ENCODE measurements at regions not wholly inside any gene's neighbourhood (a gene's known extent, or its start where the extent isn't known, plus 50 kb on each side); places are given as distances from the start of the nearest gene placed in this dataset.

DNA sequence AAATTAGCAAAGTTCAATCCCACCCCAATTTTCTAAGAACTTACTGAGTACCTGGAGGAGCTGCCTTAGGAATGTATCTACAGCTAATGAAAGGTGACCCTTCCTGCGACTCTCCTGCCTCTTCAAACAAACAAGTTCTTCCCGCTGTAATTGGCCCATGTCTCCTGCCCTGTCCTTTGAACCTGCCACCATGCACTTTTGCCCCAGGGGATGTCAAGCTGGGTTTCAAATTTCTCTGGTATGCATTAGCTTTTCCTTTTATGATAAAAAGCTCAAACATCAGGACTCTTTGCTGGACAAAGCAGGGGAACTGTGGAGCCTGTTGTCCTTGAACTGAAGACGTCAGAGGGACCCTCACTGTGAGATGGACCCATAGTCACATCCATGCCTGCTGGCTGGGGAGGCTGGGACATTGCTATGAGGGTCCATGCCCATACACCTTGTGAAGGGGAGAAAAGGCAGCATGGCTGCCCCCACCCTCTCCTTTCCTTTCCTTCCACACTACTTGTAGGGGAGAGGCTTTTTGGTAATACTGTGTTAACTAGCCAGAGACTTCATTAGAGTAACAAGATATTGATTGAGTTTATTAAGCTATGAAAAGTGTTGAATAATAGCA, 210.7 kb upstream of the COPS8 start:
- H2AFZ ChIP-seq (ENCODE audit: insufficient read depth, low read length, poor library complexity) = no peak overlapping the region
- H2BK5ac ChIP-seq (ENCODE audit: low read depth, low read length, poor library complexity) = peak overlapping the region; percentile 80
- H2BK12ac ChIP-seq (ENCODE audit: low read length) = peak overlapping the region; percentile 74
- H3K4me3 ChIP-seq (ENCODE audit: low read depth, low read length) = no peak overlapping the region
- peak overlapping the region; percentile 40 for H2BK120ac ChIP-seq (ENCODE audit: insufficient read depth, low read length, poor library complexity)
- DNase-seq = peak; percentile 64 to 82
- peak overlapping the region; percentile 11 for H2AK5ac ChIP-seq (ENCODE audit: low read length)
- peak overlapping the region; percentile 74 for H4K91ac ChIP-seq (ENCODE audit: low read depth, low read length)
- no peaks in the 10 kb centered on the region for H3K9me3 ChIP-seq (ENCODE audit: insufficient read depth, low read depth, low read length)
- H3K14ac ChIP-seq (ENCODE audit: low read length) = peak overlapping the region; percentile 8
- H3K23ac ChIP-seq (ENCODE audit: low read length) = no peak overlapping the region
- no peak overlapping the region for H3K4ac ChIP-seq (ENCODE audit: low read depth, low read length)
- WGBS (ENCODE audit: extremely low coverage, insufficient coverage, insufficient read length) = no CpG with 5 or more reads among the region's 3 CpGs
- peak overlapping the region; percentile 68 for H3K27ac ChIP-seq (ENCODE audit: low read depth, low read length)
- no peaks in the 10 kb centered on the region for H3K36me3 ChIP-seq (ENCODE audit: control insufficient read depth in 1 of 2, insufficient read depth in 2 of 2, low read length in 2 of 2)
- peaks cover 25 to 27% of the 10 kb centered on the region in 2 experiments for H3K4me1 ChIP-seq (ENCODE audit: control insufficient read depth in 1 of 2, insufficient read depth in 2 of 2, low read length in 2 of 2)
- peak overlapping the region; percentile 31 for H4K8ac ChIP-seq (ENCODE audit: low read depth, low read length)
- H3K79me1 ChIP-seq (ENCODE audit: low read length) = peaks cover 26% of the 10 kb centered on the region
- H3K79me2 ChIP-seq (ENCODE audit: control insufficient read depth, insufficient read depth, low read length, poor library complexity) = no peaks in the 10 kb centered on the region
- H4K12ac ChIP-seq (ENCODE audit: low read depth, low read length) = no peak overlapping the region
- no peak overlapping the region for H3K9ac ChIP-seq (ENCODE audit: low read length)
- peak overlapping the region; percentile 12 for H3K18ac ChIP-seq (ENCODE audit: low read length)
- no peak overlapping the region for H3K4me2 ChIP-seq (ENCODE audit: low read length)
- no peaks in the 10 kb centered on the region for H3K27me3 ChIP-seq (ENCODE audit: insufficient read depth, low read length)

DNA sequence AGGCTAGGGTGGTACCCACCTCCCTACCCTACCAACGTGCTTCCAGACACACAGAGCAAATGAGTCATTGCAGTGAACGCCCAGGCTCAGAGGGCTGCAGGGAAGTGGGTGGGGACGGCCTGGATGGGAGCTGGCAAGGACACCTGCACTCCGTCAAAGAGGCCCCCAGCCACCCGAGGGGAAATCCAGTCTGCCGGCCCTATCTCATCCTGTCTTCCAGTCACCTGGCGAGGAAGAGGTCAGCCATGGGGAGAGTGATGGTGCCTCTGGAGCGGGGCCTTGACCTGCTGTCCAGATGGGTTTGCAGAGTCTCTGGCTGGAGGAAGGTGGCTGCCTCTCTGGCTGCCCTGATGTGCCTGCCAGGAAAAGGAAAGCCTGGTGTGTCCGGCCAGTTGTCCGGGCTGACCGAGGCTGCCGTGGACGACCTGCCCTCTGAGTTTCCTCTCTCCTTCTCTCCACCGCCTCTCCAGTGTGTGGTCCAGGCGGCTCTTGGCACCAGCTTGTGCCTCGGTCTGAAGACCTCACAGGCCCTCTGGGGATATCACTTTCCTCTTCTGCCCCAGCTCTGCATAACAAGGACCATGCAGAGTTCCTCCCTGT, 209.7 kb upstream of the COPS8 start:
- H3K79me2 ChIP-seq (ENCODE audit: control insufficient read depth, insufficient read depth, low read length, poor library complexity) = no peaks in the 10 kb centered on the region
- H4K12ac ChIP-seq (ENCODE audit: low read depth, low read length) = no peak overlapping the region
- H2AK5ac ChIP-seq (ENCODE audit: low read length) = peak overlapping the region; percentile 90
- no peaks in the 10 kb centered on the region for H3K27me3 ChIP-seq (ENCODE audit: insufficient read depth, low read length)
- peaks cover 0 to 2% of the 10 kb centered on the region in 2 experiments for H3K36me3 ChIP-seq (ENCODE audit: control insufficient read depth in 1 of 2, insufficient read depth in 2 of 2, low read length in 2 of 2)
- peak overlapping the region; percentile 15 for H3K18ac ChIP-seq (ENCODE audit: low read length)
- no peak overlapping the region for H3K9ac ChIP-seq (ENCODE audit: low read length)
- H2AFZ ChIP-seq (ENCODE audit: insufficient read depth, low read length, poor library complexity) = no peak overlapping the region
- H4K8ac ChIP-seq (ENCODE audit: low read depth, low read length) = no peak overlapping the region
- peak overlapping the region; percentile 72 for H4K91ac ChIP-seq (ENCODE audit: low read depth, low read length)
- peaks cover 20% of the 10 kb centered on the region for H3K79me1 ChIP-seq (ENCODE audit: low read length)
- peak overlapping the region; percentile 6 for H3K4ac ChIP-seq (ENCODE audit: low read depth, low read length)
- H3K4me3 ChIP-seq (ENCODE audit: low read depth, low read length) = no peak overlapping the region
- peak overlapping the region; percentile 18 for H2BK5ac ChIP-seq (ENCODE audit: low read depth, low read length, poor library complexity)
- H3K23ac ChIP-seq (ENCODE audit: low read length) = no peak overlapping the region
- H3K14ac ChIP-seq (ENCODE audit: low read length) = peak overlapping the region; percentile 34
- H3K4me2 ChIP-seq (ENCODE audit: low read length) = no peak overlapping the region
- H2BK120ac ChIP-seq (ENCODE audit: insufficient read depth, low read length, poor library complexity) = peak overlapping the region; percentile 20
- DNase-seq = peak; percentile 40 to 47
- no CpG with 5 or more reads among the region's 16 CpGs for WGBS (ENCODE audit: extremely low coverage, insufficient coverage, insufficient read length)
- H3K27ac ChIP-seq (ENCODE audit: low read depth, low read length) = peak overlapping the region; percentile 29
- peak overlapping the region; percentile 31 for H2BK12ac ChIP-seq (ENCODE audit: low read length)
- no peaks in the 10 kb centered on the region for H3K9me3 ChIP-seq (ENCODE audit: insufficient read depth, low read depth, low read length)
- peaks cover 20 to 23% of the 10 kb centered on the region in 2 experiments for H3K4me1 ChIP-seq (ENCODE audit: control insufficient read depth in 1 of 2, insufficient read depth in 2 of 2, low read length in 2 of 2)

DNA sequence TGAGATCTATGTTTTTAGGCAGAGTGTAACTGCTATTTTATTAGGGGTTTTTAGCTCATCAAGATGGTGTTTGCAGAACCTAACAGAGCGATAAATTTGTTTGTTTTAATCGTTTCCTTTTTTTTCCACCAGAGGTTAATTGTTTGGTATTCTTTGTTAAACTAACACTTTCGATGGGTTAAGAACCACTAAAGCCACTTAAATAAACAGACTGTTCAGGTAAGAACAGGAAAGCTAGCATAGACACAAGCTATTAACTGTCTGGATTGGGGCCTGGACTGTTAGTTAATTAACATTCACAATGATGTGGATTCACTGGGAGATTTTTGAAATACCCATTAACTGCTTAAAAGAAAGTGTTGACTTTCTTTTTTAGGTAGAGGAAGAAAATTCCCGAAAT, 209.0 kb upstream of the COPS8 start:
- no peak overlapping the region for H3K4me2 ChIP-seq (ENCODE audit: low read length)
- no peak overlapping the region for H2BK5ac ChIP-seq (ENCODE audit: low read depth, low read length, poor library complexity)
- WGBS (ENCODE audit: extremely low coverage, insufficient coverage, insufficient read length) = no CpG with 5 or more reads among the region's 4 CpGs

DNA sequence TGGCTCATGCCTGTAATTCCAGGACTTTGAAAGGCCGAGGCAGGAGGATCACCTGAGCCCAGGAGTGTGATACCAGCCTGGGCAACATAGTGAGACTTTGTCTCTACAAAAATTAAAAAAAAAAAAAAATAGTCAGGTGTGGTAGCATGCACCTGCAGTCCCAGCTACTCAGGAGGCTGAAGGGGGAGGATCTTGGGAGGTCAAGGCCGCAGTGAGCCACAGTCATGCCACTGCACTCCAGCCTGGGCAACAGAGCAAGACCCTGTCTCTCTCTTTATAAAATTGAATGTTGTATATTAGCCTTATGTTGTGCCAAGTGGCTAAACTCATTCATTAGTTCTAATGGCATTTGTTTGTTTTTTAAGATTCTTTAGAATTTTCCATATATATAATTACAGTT, 207.7 kb upstream of the COPS8 start:
- no peak overlapping the region for H3K9ac ChIP-seq (ENCODE audit: low read length)
- peaks cover 17 to 20% of the 10 kb centered on the region in 2 experiments for H3K4me1 ChIP-seq (ENCODE audit: control insufficient read depth in 1 of 2, insufficient read depth in 2 of 2, low read length in 2 of 2)
- no peaks in the 10 kb centered on the region for H3K9me3 ChIP-seq (ENCODE audit: insufficient read depth, low read depth, low read length)
- no peak overlapping the region for H4K12ac ChIP-seq (ENCODE audit: low read depth, low read length)
- no peak overlapping the region for H2BK120ac ChIP-seq (ENCODE audit: insufficient read depth, low read length, poor library complexity)
- H3K14ac ChIP-seq (ENCODE audit: low read length) = no peak overlapping the region
- H3K4me3 ChIP-seq (ENCODE audit: low read depth, low read length) = no peak overlapping the region
- peaks cover 0 to 4% of the 10 kb centered on the region in 2 experiments for H3K36me3 ChIP-seq (ENCODE audit: control insufficient read depth in 1 of 2, insufficient read depth in 2 of 2, low read length in 2 of 2)
- no peak overlapping the region for H3K4me2 ChIP-seq (ENCODE audit: low read length)
- DNase-seq = no peak
- H3K4ac ChIP-seq (ENCODE audit: low read depth, low read length) = no peak overlapping the region
- no peak overlapping the region for H2BK5ac ChIP-seq (ENCODE audit: low read depth, low read length, poor library complexity)
- H3K79me2 ChIP-seq (ENCODE audit: control insufficient read depth, insufficient read depth, low read length, poor library complexity) = no peaks in the 10 kb centered on the region
- H3K27ac ChIP-seq (ENCODE audit: low read depth, low read length) = no peak overlapping the region
- H4K91ac ChIP-seq (ENCODE audit: low read depth, low read length) = no peak overlapping the region
- H2AK5ac ChIP-seq (ENCODE audit: low read length) = no peak overlapping the region
- no peak overlapping the region for H2AFZ ChIP-seq (ENCODE audit: insufficient read depth, low read length, poor library complexity)
- no peak overlapping the region for H4K8ac ChIP-seq (ENCODE audit: low read depth, low read length)
- H3K18ac ChIP-seq (ENCODE audit: low read length) = no peak overlapping the region
- no peaks in the 10 kb centered on the region for H3K27me3 ChIP-seq (ENCODE audit: insufficient read depth, low read length)
- H3K23ac ChIP-seq (ENCODE audit: low read length) = no peak overlapping the region
- WGBS (ENCODE audit: extremely low coverage, insufficient coverage, insufficient read length) = no CpG with 5 or more reads among the region's 2 CpGs
- peaks cover 20% of the 10 kb centered on the region for H3K79me1 ChIP-seq (ENCODE audit: low read length)
- no peak overlapping the region for H2BK12ac ChIP-seq (ENCODE audit: low read length)

More for the DNA sequence above, 209.0 kb upstream of the COPS8 start:
- Histone ChIP-seq H3K4ac (ENCODE audit: low read depth, low read length) (no peak overlapping the region), H3K23ac (ENCODE audit: low read length) (no peak overlapping the region), H3K4me3 (ENCODE audit: low read depth, low read length) (no peak overlapping the region), H2BK12ac (ENCODE audit: low read length) (no peak overlapping the region), H3K79me2 (ENCODE audit: control insufficient read depth, insufficient read depth, low read length, poor library complexity) (no peaks in the 10 kb centered on the region), H2BK120ac (ENCODE audit: insufficient read depth, low read length, poor library complexity) (peak overlapping the region; percentile 20), H3K27ac (ENCODE audit: low read depth, low read length) (peak overlapping the region; percentile 29), H3K79me1 (ENCODE audit: low read length) (peaks cover 20% of the 10 kb centered on the region), H3K14ac (ENCODE audit: low read length) (no peak overlapping the region), H4K8ac (ENCODE audit: low read depth, low read length) (no peak overlapping the region), H3K4me1 (ENCODE audit: control insufficient read depth in 1 of 2, insufficient read depth in 2 of 2, low read length in 2 of 2) (peaks cover 20 to 21% of the 10 kb centered on the region in 2 experiments), H4K91ac (ENCODE audit: low read depth, low read length) (no peak overlapping the region), H2AK5ac (ENCODE audit: low read length) (no peak overlapping the region), H3K36me3 (ENCODE audit: control insufficient read depth in 1 of 2, insufficient read depth in 2 of 2, low read length in 2 of 2) (peaks cover 0 to 2% of the 10 kb centered on the region in 2 experiments), H3K9me3 (ENCODE audit: insufficient read depth, low read depth, low read length) (no peaks in the 10 kb centered on the region), H3K27me3 (ENCODE audit: insufficient read depth, low read length) (no peaks in the 10 kb centered on the region), H2AFZ (ENCODE audit: insufficient read depth, low read length, poor library complexity) (no peak overlapping the region), H3K18ac (ENCODE audit: low read length) (no peak overlapping the region), H4K12ac (ENCODE audit: low read depth, low read length) (no peak overlapping the region), H3K9ac (ENCODE audit: low read length) (no peak overlapping the region)
- DNase-seq = no peak
